ENCODE measurements at regions not wholly inside any gene's neighbourhood (a gene's known extent, or its start where the extent isn't known, plus 50 kb on each side); places are given as distances from the start of the nearest gene placed in this dataset.

- TF ChIP-seq, protein P1, sequence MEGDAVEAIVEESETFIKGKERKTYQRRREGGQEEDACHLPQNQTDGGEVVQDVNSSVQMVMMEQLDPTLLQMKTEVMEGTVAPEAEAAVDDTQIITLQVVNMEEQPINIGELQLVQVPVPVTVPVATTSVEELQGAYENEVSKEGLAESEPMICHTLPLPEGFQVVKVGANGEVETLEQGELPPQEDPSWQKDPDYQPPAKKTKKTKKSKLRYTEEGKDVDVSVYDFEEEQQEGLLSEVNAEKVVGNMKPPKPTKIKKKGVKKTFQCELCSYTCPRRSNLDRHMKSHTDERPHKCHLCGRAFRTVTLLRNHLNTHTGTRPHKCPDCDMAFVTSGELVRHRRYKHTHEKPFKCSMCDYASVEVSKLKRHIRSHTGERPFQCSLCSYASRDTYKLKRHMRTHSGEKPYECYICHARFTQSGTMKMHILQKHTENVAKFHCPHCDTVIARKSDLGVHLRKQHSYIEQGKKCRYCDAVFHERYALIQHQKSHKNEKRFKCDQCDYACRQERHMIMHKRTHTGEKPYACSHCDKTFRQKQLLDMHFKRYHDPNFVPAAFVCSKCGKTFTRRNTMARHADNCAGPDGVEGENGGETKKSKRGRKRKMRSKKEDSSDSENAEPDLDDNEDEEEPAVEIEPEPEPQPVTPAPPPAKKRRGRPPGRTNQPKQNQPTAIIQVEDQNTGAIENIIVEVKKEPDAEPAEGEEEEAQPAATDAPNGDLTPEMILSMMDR (IDR thresholded peaks at IDR 0.05) = no peak
- no peak for TF ChIP-seq POLR2A (IDR thresholded peaks at IDR 0.05)
Observed at GRCh38 chr3:27573138-27573537, 89.0 kb upstream of the SLC4A7 start.

Data from body of pancreas (tissue), 4 donors.